HPDE6-E6E7 (cell line): ENCODE measurements at regions not wholly inside any gene's neighbourhood (a gene's known extent, or its start where the extent isn't known, plus 50 kb on each side); places are given as distances from the start of the nearest gene placed in this dataset.

Experiments used
- DNase-seq: peaks from one replicate; pipeline ENCODE4 v3.0.0; 2011; ENCODE audit warnings: missing footprints; ENCODE audit errors: extremely low spot score

- DNase-seq: no peak
Observed at GRCh38 chr4:123455360-123455759, 58.8 kb downstream of the SPRY1 start.

DNA sequence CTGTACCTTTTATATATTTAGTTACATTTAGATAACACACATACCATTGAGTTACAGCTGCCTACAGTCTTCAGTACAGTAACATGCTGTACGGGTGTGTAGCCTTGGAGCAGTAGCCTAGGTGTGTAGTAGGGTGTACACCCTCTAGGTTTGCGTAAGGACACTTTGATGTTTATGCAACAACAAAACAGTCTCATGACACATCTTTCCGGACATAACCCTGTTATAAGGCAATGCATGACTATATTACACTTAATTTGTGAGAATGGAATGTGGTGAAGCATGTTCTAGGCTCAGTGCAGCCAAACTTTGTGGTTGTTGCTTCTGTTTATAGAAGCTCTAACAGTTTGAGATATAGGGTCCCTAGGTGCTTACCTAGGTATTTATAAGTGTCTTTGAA is 65.4 kb downstream of the SPRY1 start:
- peak; percentile 16 for DNase-seq

GRCh38 chr4:123463869-123464268 is 67.3 kb downstream of the SPRY1 start:
- no peak for DNase-seq

GRCh38 chr4:123465416-123465815 is 68.8 kb downstream of the SPRY1 start:
- DNase-seq: no peak

DNA sequence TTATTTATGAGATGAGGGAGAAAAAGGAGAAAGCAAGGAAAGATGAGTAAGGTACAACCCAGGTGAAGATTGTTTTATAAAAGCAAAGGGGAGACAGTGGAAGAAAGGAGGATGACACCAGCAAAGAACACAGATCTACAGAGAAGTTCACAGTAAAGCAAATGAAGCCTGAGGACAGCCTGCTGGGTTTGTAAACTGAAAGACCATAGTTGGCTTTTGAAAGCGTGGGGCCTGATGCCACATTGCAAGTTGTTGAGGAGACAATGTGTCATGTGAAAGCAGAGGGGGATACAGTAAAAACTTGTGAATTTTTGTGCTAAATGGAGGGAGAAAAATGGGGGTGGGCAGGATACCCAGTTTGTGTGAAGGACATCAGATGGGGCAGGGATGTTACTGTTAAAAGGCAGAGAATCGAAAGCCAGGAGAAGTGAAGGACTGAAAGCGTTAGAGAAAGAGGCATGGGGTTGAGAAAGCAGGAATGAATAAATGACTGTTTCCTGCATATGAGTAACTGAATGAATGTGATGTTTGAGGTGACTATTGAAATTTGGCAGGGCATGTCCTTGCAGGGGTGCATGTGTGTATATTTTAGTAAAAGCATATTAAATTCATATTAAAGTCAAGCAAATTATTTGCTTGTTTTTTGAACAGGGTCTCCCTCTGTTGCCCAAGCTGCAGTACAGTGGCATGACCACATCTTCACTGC is 69.6 kb downstream of the SPRY1 start:
- no peak for DNase-seq

- no peak for DNase-seq
Observed at GRCh38 chr4:123468479-123469031, 72.0 kb downstream of the SPRY1 start.

DNA sequence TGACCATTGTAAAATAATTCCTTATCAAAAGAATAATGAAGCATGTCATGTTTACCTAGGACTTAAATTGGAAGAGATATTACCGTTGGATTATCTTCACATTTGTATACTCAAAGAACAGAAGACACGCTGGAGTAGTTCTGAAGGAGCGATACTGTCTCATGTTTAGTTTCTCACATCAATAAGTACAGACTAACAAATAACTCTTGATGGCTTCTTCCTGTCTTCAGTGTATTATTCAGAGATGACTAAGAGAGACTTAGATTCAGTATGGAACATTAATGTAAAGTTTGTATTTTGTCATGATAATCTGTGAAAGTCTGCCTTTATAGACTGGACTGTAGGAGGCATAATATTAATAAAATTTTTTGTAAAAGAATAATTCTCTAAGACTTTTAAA is 72.7 kb downstream of the SPRY1 start:
- no peak for DNase-seq

DNA sequence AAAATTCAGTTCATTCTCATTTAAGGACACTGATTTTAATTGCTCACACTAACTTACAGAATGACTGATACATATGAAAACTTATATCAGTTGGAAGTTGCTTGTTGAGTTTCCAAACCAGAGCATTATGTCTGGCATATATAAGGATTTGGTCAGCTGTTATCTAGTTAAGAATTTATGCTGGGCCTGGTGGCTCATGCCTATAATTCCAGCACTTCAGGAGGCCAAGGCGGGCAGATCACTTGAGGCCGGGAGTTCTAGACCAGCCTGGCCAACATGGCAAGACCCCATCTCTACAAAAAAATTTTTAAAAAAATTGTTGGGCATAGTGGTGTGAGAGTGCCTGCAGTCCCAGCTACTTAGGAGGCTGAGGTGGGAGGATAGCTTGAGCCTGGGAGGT is 73.1 kb downstream of the SPRY1 start:
- no peak for DNase-seq

DNA sequence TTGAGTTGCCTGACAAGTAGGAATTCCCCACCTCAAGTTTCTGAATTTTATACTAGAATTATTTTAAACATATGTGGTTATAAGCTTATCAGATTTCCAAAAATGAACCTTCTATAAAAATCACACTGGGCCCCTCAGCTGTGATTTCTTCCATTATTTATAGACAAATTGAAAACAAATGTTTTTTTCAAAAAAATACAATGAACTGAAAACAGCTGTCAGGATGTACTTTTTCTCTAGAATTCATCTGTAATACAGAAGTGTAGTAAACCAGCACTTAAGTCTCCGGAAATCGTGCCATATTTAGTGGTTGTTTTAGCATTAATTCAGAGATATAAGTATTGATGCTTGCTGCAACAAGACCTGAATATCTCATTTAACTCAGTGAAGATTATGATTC is 74.0 kb downstream of the SPRY1 start:
- DNase-seq: no peak

GRCh38 chr4:123471655-123472369 is 75.2 kb downstream of the SPRY1 start:
- DNase-seq: no peak

- DNase-seq: no peak
Observed at GRCh38 chr4:123474817-123475216, 78.2 kb downstream of the SPRY1 start.

GRCh38 chr4:123476089-123476488 is 79.5 kb downstream of the SPRY1 start:
- DNase-seq: no peak

DNA sequence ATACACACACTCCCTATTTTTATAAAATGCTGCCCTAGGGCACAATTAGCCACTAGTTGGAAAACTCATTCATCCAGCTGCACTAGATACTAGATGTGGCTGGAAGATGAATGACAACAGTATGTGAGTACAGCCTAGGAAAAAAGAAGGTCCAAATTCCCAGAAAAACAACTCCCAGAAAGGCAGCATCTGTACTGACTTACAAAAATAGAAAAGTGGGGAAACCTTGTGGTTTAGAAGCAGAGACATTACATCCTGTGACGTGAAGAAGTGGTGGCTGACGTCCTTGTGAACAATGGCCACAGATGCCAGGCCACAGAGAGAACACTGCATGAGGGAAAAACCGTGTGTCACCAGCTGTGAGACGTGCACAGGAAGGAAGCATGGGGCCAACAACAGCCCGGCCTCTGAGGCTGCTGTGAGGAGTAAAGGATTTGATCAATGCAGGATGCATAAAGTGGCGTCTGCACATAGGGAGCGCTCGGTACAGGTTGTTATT is 81.2 kb downstream of the SPRY1 start:
- DNase-seq: no peak

DNA sequence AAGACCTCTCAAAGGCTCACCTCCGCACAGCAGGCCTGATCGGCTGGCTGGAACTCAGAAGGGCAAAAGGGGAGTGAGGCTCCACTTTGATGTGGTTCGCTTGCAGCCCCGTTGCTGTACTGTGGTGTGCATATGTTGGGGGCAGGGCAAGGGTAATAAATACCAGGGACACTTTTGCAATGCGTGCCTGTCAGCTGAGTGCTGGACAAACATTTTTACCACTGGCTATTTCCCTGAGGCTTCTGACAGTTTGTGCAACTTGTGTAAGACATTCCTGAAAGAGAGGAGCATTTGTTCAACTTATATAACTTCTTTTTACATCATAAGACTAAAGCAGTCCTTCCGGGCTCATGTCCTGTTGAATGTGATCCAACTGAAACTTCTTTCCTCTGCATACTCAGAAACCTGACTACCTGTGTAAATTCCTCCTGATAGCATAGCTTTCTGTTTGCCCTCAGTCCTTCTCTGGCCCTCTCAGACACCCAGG is 82.3 kb downstream of the SPRY1 start:
- DNase-seq: no peak

- DNase-seq: no peak
Observed at GRCh38 chr4:123479944-123480343, 83.3 kb downstream of the SPRY1 start.

GRCh38 chr4:123480706-123481418 is 84.3 kb downstream of the SPRY1 start:
- peak; percentile 38 for DNase-seq

DNA sequence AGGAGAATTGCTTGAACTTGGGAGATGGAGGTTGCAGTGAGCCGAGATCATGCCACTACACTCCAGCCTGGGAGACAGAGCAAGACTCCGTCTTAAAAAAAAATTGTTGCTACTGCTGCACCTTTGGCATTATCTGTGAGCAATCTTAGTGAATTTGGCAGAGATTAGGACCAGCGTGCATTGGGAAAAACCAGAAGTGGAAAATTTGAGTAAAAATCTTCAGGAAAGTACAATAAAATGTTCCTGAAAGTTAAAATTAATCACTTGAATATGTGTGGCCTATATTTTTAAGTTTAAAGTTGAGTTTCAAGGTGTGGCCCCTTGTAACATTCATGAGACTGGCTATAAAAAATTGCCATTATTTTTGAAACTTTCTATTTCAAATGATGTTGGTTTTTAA is 85.1 kb downstream of the SPRY1 start:
- DNase-seq: no peak

DNA sequence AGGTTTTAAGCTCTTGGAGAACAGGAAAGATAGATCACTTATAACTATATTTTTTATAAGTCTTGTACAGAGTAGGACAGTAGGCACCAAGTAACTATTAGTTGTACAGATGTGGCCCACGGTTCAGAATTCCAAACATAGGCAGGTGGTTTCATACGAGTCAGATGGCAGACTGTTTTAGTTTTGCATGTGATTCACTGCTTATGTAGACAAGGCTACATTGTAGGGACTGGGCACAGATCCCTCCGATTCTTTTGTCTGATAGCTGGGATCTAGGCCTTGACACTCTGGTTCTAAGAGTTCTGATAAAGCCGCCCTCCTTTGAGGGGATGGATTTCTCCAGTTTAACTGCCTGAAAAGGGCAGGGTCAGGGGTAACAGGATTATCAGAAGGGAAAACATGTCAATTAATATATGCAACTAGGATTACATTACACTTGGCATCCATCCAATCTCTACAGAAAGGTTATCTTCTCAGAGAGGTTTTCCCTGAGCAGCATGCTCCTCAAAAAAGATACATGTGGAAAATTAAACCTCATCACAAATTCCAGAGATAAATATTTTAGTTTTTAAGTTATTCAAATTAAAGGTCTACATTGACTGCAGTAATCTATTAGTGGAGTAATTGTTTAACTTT is 87.8 kb downstream of the SPRY1 start:
- no peak for DNase-seq

GRCh38 chr4:123485601-123486000 is 89.0 kb downstream of the SPRY1 start:
- DNase-seq: no peak

GRCh38 chr4:123488916-123489315 is 92.3 kb downstream of the SPRY1 start:
- peak; percentile 48 for DNase-seq

GRCh38 chr4:123495530-123495929 is 98.9 kb downstream of the SPRY1 start:
- DNase-seq: no peak

DNA sequence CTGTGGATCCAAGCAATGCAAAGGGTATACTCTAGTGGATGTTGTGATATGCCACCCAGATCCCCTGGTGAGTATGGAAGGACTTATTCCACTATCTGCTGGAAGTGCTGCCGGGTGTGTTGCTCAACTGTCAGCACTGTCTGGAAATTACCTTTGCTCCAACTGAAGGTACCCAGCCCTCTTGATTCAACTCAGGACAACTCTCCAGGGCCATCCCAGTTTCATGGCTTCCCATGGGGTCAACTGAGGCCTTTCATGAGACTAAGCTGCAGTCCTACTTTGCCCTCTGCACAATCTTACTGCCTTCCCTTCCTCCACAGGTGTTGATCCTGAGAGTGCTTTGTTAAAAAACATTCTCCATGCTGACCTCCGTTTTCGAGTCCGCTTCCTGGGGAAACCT is 99.8 kb downstream of the SPRY1 start:
- DNase-seq: no peak
